ENCODE measurements at regions not wholly inside any gene's neighbourhood (a gene's known extent, or its start where the extent isn't known, plus 50 kb on each side); places are given as distances from the start of the nearest gene placed in this dataset.

GRCh38 chr13:76489274-76489673 lies 396.9 kb downstream of the KCTD12 start:
- intact Hi-C loops (cut with DNase I, micrococcal nuclease) = no loop called here
- Mint-ChIP-seq H3K9me3 (no peaks in the 10 kb centered on the region), H3K4me3 (no peak overlapping the region), H3K4me1 (ENCODE audit: low read depth) (no peaks in the 10 kb centered on the region), H3K27me3 (peaks cover 20% of the 10 kb centered on the region), H3K36me3 (ENCODE audit: low read depth) (no peaks in the 10 kb centered on the region), H3K27ac (no peak overlapping the region)
- ChIA-PET CTCF (no interaction called here), POLR2A (no interaction called here)
- Histone ChIP-seq H3K4me1 (ENCODE audit: insufficient read depth, low read length) (no peaks in the 10 kb centered on the region), H3K4me3 (ENCODE audit: low read length) (no peak overlapping the region), H3K36me3 (ENCODE audit: insufficient read depth, low read length) (no peaks in the 10 kb centered on the region), H3K27ac (ENCODE audit: low read depth in 1 of 2, low read length in 2 of 2) (no peak overlapping the region), H3K27me3 (ENCODE audit: control insufficient read depth in 1 of 2, insufficient read depth in 2 of 2, low read length in 2 of 2) (no peaks in the 10 kb centered on the region), H3K9me3 (ENCODE audit: control insufficient read depth in 1 of 2, insufficient read depth in 1 of 2, low read length in 2 of 2) (no peaks in the 10 kb centered on the region)
- TF ChIP-seq CTCF (IDR thresholded peaks at IDR 0.05) = no peak
- ATAC-seq (ENCODE audit: poor library complexity) (no peak), DNase-seq (no peak)

- no peaks in the 10 kb centered on the region for H3K27me3 Mint-ChIP-seq
- Histone ChIP-seq H3K4me3 (ENCODE audit: low read length) (no peak overlapping the region), H3K4me1 (ENCODE audit: insufficient read depth, low read length) (no peaks in the 10 kb centered on the region), H3K9me3 (ENCODE audit: control insufficient read depth in 1 of 2, insufficient read depth in 1 of 2, low read length in 2 of 2) (no peaks in the 10 kb centered on the region), H3K36me3 (ENCODE audit: insufficient read depth, low read length) (no peaks in the 10 kb centered on the region), H3K27ac (ENCODE audit: low read depth in 1 of 2, low read length in 2 of 2) (no peak overlapping the region), H3K27me3 (ENCODE audit: control insufficient read depth in 1 of 2, insufficient read depth in 2 of 2, low read length in 2 of 2) (no peaks in the 10 kb centered on the region)
- no peak for DNase-seq
- no peaks in the 10 kb centered on the region for H3K9me3 Mint-ChIP-seq
- no peak overlapping the region for H3K4me3 Mint-ChIP-seq
- POLR2A ChIA-PET = interaction anchor here (0.6 kb wide), 1 partner anchor 404 kb away, joined by 3 read pairs; no protein-coding TSS in a partner anchor
- no peaks in the 10 kb centered on the region for H3K4me1 Mint-ChIP-seq (ENCODE audit: low read depth)
- no peak for ATAC-seq (ENCODE audit: poor library complexity)
- no peak for TF ChIP-seq CTCF (IDR thresholded peaks at IDR 0.05)
- CTCF ChIA-PET = no interaction called here
- H3K36me3 Mint-ChIP-seq (ENCODE audit: low read depth) = no peaks in the 10 kb centered on the region
- H3K27ac Mint-ChIP-seq = no peak overlapping the region
- intact Hi-C loops (cut with DNase I, micrococcal nuclease) = no loop called here
Observed at GRCh38 chr13:76481738-76482137, 404.5 kb downstream of the KCTD12 start.

GRCh38 chr13:76474966-76475365 lies 411.2 kb downstream of the KCTD12 start:
- no peak for TF ChIP-seq CTCF (IDR thresholded peaks at IDR 0.05)
- ChIA-PET CTCF (interaction anchor here (1.7 kb wide), 1 partner anchor 779 kb away, joined by 5 read pairs; no protein-coding TSS in a partner anchor), POLR2A (no interaction called here)
- Mint-ChIP-seq H3K27ac (no peak overlapping the region), H3K4me3 (no peak overlapping the region), H3K27me3 (peaks cover 14% of the 10 kb centered on the region), H3K4me1 (ENCODE audit: low read depth) (no peaks in the 10 kb centered on the region), H3K36me3 (ENCODE audit: low read depth) (no peaks in the 10 kb centered on the region), H3K9me3 (no peaks in the 10 kb centered on the region)
- Histone ChIP-seq H3K4me3 (ENCODE audit: low read length) (no peak overlapping the region), H3K36me3 (ENCODE audit: insufficient read depth, low read length) (no peaks in the 10 kb centered on the region), H3K9me3 (ENCODE audit: control insufficient read depth in 1 of 2, insufficient read depth in 1 of 2, low read length in 2 of 2) (no peaks in the 10 kb centered on the region), H3K27ac (ENCODE audit: low read depth in 1 of 2, low read length in 2 of 2) (no peak overlapping the region), H3K27me3 (ENCODE audit: control insufficient read depth in 1 of 2, insufficient read depth in 2 of 2, low read length in 2 of 2) (no peaks in the 10 kb centered on the region), H3K4me1 (ENCODE audit: insufficient read depth, low read length) (no peaks in the 10 kb centered on the region)
- ATAC-seq (ENCODE audit: poor library complexity) (no peak), DNase-seq (no peak)
- intact Hi-C loops (cut with DNase I, micrococcal nuclease) = loop anchor here (5.0 kb wide), 2 partner anchors 427 to 1103 kb away; no protein-coding TSS in a partner anchor
